Endothelial cell of umbilical vein (primary cell): ENCODE measurements at regions not wholly inside any gene's neighbourhood (a gene's known extent, or its start where the extent isn't known, plus 50 kb on each side); places are given as distances from the start of the nearest gene placed in this dataset.

Source experiments
- BruUV-seq: library from RNA; stranded (reverse); fragments of 400-500 nt; replicated peaks from 2 replicates; lab custom pipeline; 2021; lab: Mats Ljungman, UMichigan
- CTCF ChIA-PET: fragments of 300-600, 350-600 bp; sonication (Branson Sonifier 250); formaldehyde crosslinking; loops from one replicate; lab custom pipeline; 2021; ENCODE audit warnings: antibody characterized with exemption, inconsistent platforms; lab: Charles Lee
- POLR2A ChIA-PET: fragments of 300-600, 350-600 bp; sonication (Branson Sonifier 250); formaldehyde crosslinking; loops from one replicate; lab custom pipeline; 2021; ENCODE audit warnings: antibody characterized with exemption, inconsistent platforms; lab: Charles Lee
- DNase-seq: peaks from one replicate; pipeline ENCODE4 v3.0.0-alpha.2; 2011; ENCODE audit warnings: low read depth, low spot score
- FAIRE-seq: peaks from 2 replicates; lab custom pipeline; 2011; peaks lifted over from hg19 to GRCh38; lab: Jason Lieb, UNC
- H2AFZ ChIP-seq: 2 replicates; pipeline ENCODE4 v1.6.0; 2012; ENCODE audit warnings: low read depth, low read length, control low read depth, inconsistent platforms
- H3K27ac ChIP-seq: 2 replicates; pipeline ENCODE4 v1.5.1; 2011; ENCODE audit warnings: low read depth, mild to moderate bottlenecking, control low read depth, low read length, moderate library complexity; ENCODE audit not compliant: insufficient read depth
- H3K27me3 ChIP-seq, 2 experiments: 2 replicates each; pipeline versions ENCODE4 v1.6.0 to v1.6.1; 2011; ENCODE audit warnings: low read length in 2 of 2, mixed read lengths in 1 of 2; ENCODE audit not compliant: control insufficient read depth in 2 of 2, insufficient read depth in 2 of 2
- H3K36me3 ChIP-seq, 2 experiments: 2 replicates in 1 of 2; 3 replicates in 1 of 2; pipeline ENCODE4 v1.5.1; 2011; ENCODE audit warnings: low read length in 2 of 2, mild to moderate bottlenecking in 1 of 2, moderate library complexity in 1 of 2; ENCODE audit not compliant: control insufficient read depth in 2 of 2, insufficient read depth in 2 of 2; ENCODE audit errors: extremely low read depth in 1 of 2
- H3K4me1 ChIP-seq: 3 replicates; pipeline ENCODE4 v1.5.1; 2011; ENCODE audit warnings: mild to moderate bottlenecking, low read length; ENCODE audit not compliant: control insufficient read depth, insufficient read depth; ENCODE audit errors: extremely low read depth
- H3K4me2 ChIP-seq: 2 replicates; pipeline ENCODE4 v1.6.1; 2011; ENCODE audit warnings: low read length, control low read depth, mixed read lengths; ENCODE audit not compliant: insufficient read depth
- H3K4me3 ChIP-seq, 3 experiments: fragments of 200-600 bp in 1 of 3; sonication (generic), shearing (Covaris generic) in 1 of 3; replicated peaks in 1 of 3; 2 replicates each; pipeline ENCODE4 v1.5.1; 2011 to 2016; ENCODE audit warnings: control low read depth in 3 of 3, low read length in 3 of 3, mild to moderate bottlenecking in 2 of 3, inconsistent platforms in 1 of 3, low read depth in 1 of 3, moderate library complexity in 1 of 3; ENCODE audit not compliant: insufficient read depth in 1 of 3
- H3K79me2 ChIP-seq: 2 replicates; pipeline ENCODE4 v1.6.0; 2012; ENCODE audit warnings: low read length, inconsistent platforms; ENCODE audit not compliant: control insufficient read depth, insufficient read depth
- H3K9ac ChIP-seq: replicated peaks from 2 replicates; pipeline ENCODE3; 2011; ENCODE audit warnings: low read length, control low read depth; ENCODE audit not compliant: insufficient read depth; ENCODE audit errors: extremely low read depth
- H3K9me1 ChIP-seq: replicated peaks from 3 replicates; pipeline ENCODE4 v1.6.0; 2011; ENCODE audit warnings: mild to moderate bottlenecking, low read length; ENCODE audit not compliant: control insufficient read depth, insufficient read depth; ENCODE audit errors: extremely low read depth
- H3K9me3 ChIP-seq: replicated peaks from 2 replicates; pipeline ENCODE4 v1.5.1; 2012; ENCODE audit warnings: low read length, inconsistent platforms; ENCODE audit not compliant: control insufficient read depth, insufficient read depth
- H4K20me1 ChIP-seq: replicated peaks from 2 replicates; pipeline ENCODE3; 2011; ENCODE audit warnings: mild to moderate bottlenecking, low read length; ENCODE audit not compliant: control insufficient read depth, insufficient read depth; ENCODE audit errors: extremely low read depth
- CTCF ChIP-seq, 2 donors: IDR thresholded peaks; 1 replicate in 1 of 2; 2 replicates in 1 of 2; pipeline ENCODE4 v1.5.1; 2011; ENCODE audit warnings: low read length in 2 of 2, mild to moderate bottlenecking in 2 of 2, moderate library complexity in 2 of 2, control low read depth in 1 of 2, inconsistent platforms in 1 of 2, low read depth in 1 of 2; ENCODE audit not compliant: insufficient read depth in 1 of 2; ENCODE audit errors: extremely low read depth in 1 of 2
- EZH2 ChIP-seq: IDR thresholded peaks from 2 replicates; pipeline ENCODE4 v1.6.1; 2012; ENCODE audit warnings: borderline replicate concordance, low read depth, mild to moderate bottlenecking, moderate library complexity, low read length, inconsistent platforms; ENCODE audit not compliant: severe bottlenecking
- FOS ChIP-seq: IDR thresholded peaks from 2 replicates; pipeline ENCODE4 v1.6.1; 2011; ENCODE audit warnings: mild to moderate bottlenecking, low read length, moderate library complexity, borderline replicate concordance; ENCODE audit not compliant: insufficient read depth
- GATA2 ChIP-seq: IDR thresholded peaks from 2 replicates; pipeline ENCODE4 v1.7.0; 2011; ENCODE audit warnings: low read depth, mild to moderate bottlenecking, moderate library complexity, mixed read lengths, low read length; ENCODE audit not compliant: insufficient read length, insufficient read depth
- JUN ChIP-seq: IDR thresholded peaks from 2 replicates; pipeline ENCODE4 v1.6.1; 2011; ENCODE audit warnings: borderline replicate concordance, low read depth; ENCODE audit not compliant: insufficient read length, insufficient read depth
- MAX ChIP-seq: IDR thresholded peaks from 2 replicates; pipeline ENCODE4 v1.6.1; 2011; ENCODE audit not compliant: insufficient read depth, insufficient read length
- MYC ChIP-seq: IDR thresholded peaks from one replicate; pipeline ENCODE4 v1.6.1; 2011; ENCODE audit warnings: mild to moderate bottlenecking, low read depth, low read length
- POLR2A ChIP-seq: IDR thresholded peaks from 2 replicates; pipeline ENCODE4 v1.6.1; 2012; ENCODE audit warnings: low read depth, mild to moderate bottlenecking, control low read depth, low read length
- POLR2AphosphoS5 ChIP-seq: IDR thresholded peaks from 2 replicates; pipeline ENCODE4 v1.6.1; 2012; ENCODE audit warnings: low read depth, mild to moderate bottlenecking, control low read depth, low read length, moderate library complexity; ENCODE audit not compliant: insufficient read depth
- dilution Hi-C: fragments of 300-500 bp; cut with MboI; formaldehyde crosslinking; loops from one replicate; pipeline ENCODE4 v1.15.0; 2019; ENCODE audit warnings: low sequenced_read_pairs; ENCODE audit not compliant: extremely low pct_ligation_motif_present
- intact Hi-C: fragments of 100-400 bp; cut with micrococcal nuclease; formaldehyde crosslinking; loops from one replicate; pipeline ENCODE4 v1.10.0; 2022

DNA sequence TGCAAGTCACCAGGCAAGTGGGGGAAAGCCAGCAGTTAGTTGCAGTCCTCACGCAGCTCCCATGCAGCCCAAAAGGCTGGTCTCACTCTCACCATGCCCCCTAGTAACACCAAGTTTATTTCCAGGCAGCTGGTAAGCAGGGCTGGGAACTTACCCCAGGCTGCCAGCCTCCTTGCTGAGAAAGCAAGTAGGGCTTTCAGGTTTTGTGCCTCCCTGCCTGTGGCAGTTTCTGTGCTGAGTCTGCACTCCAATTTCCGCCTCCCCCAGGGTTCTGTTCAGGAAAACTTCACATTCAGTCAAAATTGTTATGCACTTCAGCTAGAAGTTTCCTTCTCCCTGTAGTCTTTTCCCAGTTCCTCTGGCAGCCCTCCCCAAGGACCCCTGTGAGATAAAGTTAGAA is 102.0 kb upstream of the SGIP1 start:
- Histone ChIP-seq H3K27me3 (no peaks in the 10 kb centered on the region), H3K9ac (no peak overlapping the region), H3K4me3 (no peak overlapping the region), H3K27ac (no peak overlapping the region), H3K4me1 (peaks cover 9% of the 10 kb centered on the region), H3K79me2 (no peaks in the 10 kb centered on the region), H3K9me1 (no peaks in the 10 kb centered on the region), H3K4me2 (no peak overlapping the region), H2AFZ (no peak overlapping the region), H3K9me3 (no peaks in the 10 kb centered on the region), H4K20me1 (no peaks in the 10 kb centered on the region), H3K36me3 (no peaks in the 10 kb centered on the region)
- DNase-seq (no peak), FAIRE-seq (no peak)
- ChIA-PET CTCF (no interaction called here), POLR2A (no interaction called here)
- dilution Hi-C loops, result no loop called here
- no TSS peak for BruUV-seq
- intact Hi-C loops, result no loop called here
- no peak for TF ChIP-seq GATA2
- no peak for TF ChIP-seq POLR2AphosphoS5
- no peak for TF ChIP-seq EZH2
- TF ChIP-seq MYC, result no peak
- TF ChIP-seq MAX, result no peak
- no peak for TF ChIP-seq POLR2A
- no peak for TF ChIP-seq CTCF (IDR thresholded peaks at IDR 0.05; ENCODE audit: extremely low read depth in 1 of 2, insufficient read depth in 1 of 2, low read depth in 1 of 2, low read length in 2 of 2)
- TF ChIP-seq JUN, result no peak
- TF ChIP-seq FOS, result no peak
